ENCODE measurements at regions not wholly inside any gene's neighbourhood (a gene's known extent, or its start where the extent isn't known, plus 50 kb on each side); places are given as distances from the start of the nearest gene placed in this dataset.

GRCh38 chr9:110123341-110124095 is 84.4 kb downstream of the C9orf152 start:
- H3K27ac ChIP-seq, result no peak overlapping the region
- no peak overlapping the region for H3K4me3 ChIP-seq
- TF ChIP-seq POLR2AphosphoS5 (IDR thresholded peaks at IDR 0.05) (no peak), POLR2A (IDR thresholded peaks at IDR 0.05) (no peak), EP300 (IDR thresholded peaks at IDR 0.05) (no peak)
- TF ChIP-seq, protein P1, sequence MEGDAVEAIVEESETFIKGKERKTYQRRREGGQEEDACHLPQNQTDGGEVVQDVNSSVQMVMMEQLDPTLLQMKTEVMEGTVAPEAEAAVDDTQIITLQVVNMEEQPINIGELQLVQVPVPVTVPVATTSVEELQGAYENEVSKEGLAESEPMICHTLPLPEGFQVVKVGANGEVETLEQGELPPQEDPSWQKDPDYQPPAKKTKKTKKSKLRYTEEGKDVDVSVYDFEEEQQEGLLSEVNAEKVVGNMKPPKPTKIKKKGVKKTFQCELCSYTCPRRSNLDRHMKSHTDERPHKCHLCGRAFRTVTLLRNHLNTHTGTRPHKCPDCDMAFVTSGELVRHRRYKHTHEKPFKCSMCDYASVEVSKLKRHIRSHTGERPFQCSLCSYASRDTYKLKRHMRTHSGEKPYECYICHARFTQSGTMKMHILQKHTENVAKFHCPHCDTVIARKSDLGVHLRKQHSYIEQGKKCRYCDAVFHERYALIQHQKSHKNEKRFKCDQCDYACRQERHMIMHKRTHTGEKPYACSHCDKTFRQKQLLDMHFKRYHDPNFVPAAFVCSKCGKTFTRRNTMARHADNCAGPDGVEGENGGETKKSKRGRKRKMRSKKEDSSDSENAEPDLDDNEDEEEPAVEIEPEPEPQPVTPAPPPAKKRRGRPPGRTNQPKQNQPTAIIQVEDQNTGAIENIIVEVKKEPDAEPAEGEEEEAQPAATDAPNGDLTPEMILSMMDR (IDR thresholded peaks at IDR 0.05), result no peak
- 84% methylated on average over 5 of the region's 5 CpGs for WGBS
- H3K27me3 ChIP-seq, result no peaks in the 10 kb centered on the region
- H3K4me1 ChIP-seq, result peaks cover 13% of the 10 kb centered on the region
- H3K9me3 ChIP-seq, result no peaks in the 10 kb centered on the region
- no peaks in the 10 kb centered on the region for H3K36me3 ChIP-seq
- no peak for DNase-seq (ENCODE audit: low spot score in 2 of 2)

GRCh38 chr9:110124439-110124838 is 83.5 kb downstream of the C9orf152 start:
- WGBS, result 77% methylated on average over 4 of the region's 4 CpGs

DNA sequence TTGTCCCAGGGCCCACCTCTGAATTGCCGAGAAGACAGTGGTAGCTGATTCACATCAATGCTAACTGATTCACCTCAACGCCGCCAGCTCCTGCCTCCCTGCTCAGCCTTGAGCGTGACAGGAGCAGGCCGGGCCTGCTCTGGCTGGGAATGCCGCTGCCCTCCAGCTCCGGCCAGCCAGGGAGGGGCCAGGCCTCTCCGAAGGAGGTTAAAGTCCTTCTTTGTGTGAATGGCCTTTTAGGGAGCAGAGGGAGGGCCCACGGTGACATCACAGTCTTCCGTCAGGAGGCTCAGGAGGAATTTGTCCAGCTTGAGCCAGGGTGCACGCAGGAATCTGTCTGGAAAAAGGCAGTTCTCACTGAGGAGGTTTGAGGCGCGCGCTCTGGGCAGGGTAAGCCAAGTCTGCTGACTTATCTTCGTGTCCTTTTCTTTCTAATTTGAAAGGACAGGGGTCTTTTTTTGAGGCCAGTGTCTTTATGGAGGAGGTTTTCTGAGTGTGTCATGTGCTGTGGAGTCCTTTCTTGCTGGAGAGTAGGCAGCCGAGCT is 82.7 kb downstream of the C9orf152 start:
- H3K9me3 ChIP-seq, result no peaks in the 10 kb centered on the region
- peak; percentile 75 to 88 for DNase-seq (ENCODE audit: low spot score in 2 of 2)
- H3K4me3 ChIP-seq, result no peak overlapping the region
- TF ChIP-seq, protein P1 (IDR thresholded peaks at IDR 0.05), result no peak
- TF ChIP-seq EP300 (IDR thresholded peaks at IDR 0.05), result peak; percentile 57
- H3K27me3 ChIP-seq, result no peaks in the 10 kb centered on the region
- peaks cover 13% of the 10 kb centered on the region for H3K4me1 ChIP-seq
- 64% methylated on average over 13 of the region's 16 CpGs for WGBS
- peak overlapping the region; percentile 68 for H3K27ac ChIP-seq
- no peaks in the 10 kb centered on the region for H3K36me3 ChIP-seq

More at GRCh38 chr9:110124439-110124838, 83.5 kb downstream of the C9orf152 start:
- Histone ChIP-seq H3K27ac (peak overlapping the region; percentile 46), H3K27me3 (no peaks in the 10 kb centered on the region), H3K4me1 (peaks cover 13% of the 10 kb centered on the region), H3K9me3 (no peaks in the 10 kb centered on the region), H3K36me3 (no peaks in the 10 kb centered on the region), H3K4me3 (no peak overlapping the region)
- TF ChIP-seq POLR2A (IDR thresholded peaks at IDR 0.05), result no peak
- TF ChIP-seq, protein P1 (IDR thresholded peaks at IDR 0.05), result no peak
- TF ChIP-seq EP300 (IDR thresholded peaks at IDR 0.05), result no peak
- TF ChIP-seq POLR2AphosphoS5 (IDR thresholded peaks at IDR 0.05), result no peak
- DNase-seq (ENCODE audit: low spot score in 2 of 2), result no peak

DNA sequence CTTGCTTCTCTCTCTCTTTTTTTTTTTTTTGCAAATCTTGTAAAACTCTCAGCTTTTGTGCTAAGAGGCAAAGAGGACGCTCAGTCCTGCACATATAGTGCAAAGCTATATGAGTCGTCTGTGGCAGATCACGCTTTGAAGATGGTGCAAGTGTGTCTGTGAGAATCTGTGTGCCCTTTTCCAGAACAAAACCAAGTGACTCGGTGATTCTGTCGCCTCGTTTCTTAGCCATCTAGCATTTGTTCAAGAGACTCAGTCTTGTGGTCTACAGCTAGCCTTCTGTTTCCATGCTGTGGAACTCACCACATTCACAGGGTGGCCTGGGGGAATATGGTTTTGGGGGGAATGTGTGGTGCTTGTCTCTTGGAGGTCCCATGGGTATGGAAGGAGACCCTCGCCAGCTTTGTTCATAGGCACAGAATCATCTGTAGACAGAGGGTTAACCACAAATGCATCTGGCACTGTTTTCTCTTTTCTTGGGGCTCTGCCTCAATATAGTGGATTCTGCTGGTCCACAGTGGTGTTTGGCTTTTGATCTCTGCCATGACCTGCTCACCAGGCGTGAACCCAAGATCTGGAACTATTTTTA is 82.1 kb downstream of the C9orf152 start:
- Histone ChIP-seq H3K27me3 (no peaks in the 10 kb centered on the region), H3K27ac (peak overlapping the region; percentile 68), H3K9me3 (no peaks in the 10 kb centered on the region), H3K4me3 (no peak overlapping the region), H3K4me1 (peaks cover 13% of the 10 kb centered on the region), H3K36me3 (no peaks in the 10 kb centered on the region)
- no peak for TF ChIP-seq POLR2A (IDR thresholded peaks at IDR 0.05)
- TF ChIP-seq, protein P1 (IDR thresholded peaks at IDR 0.05), result no peak
- no peak for TF ChIP-seq POLR2AphosphoS5 (IDR thresholded peaks at IDR 0.05)
- no peak for TF ChIP-seq EP300 (IDR thresholded peaks at IDR 0.05)
- 79% methylated on average over 8 of the region's 8 CpGs for WGBS
- no peak for DNase-seq (ENCODE audit: low spot score in 2 of 2)

GRCh38 chr9:110126499-110126941 is 81.4 kb downstream of the C9orf152 start:
- H3K4me3 ChIP-seq, result no peak overlapping the region
- DNase-seq (ENCODE audit: low spot score in 2 of 2), result no peak

More at GRCh38 chr9:110126499-110126941, 81.4 kb downstream of the C9orf152 start:
- no peak for TF ChIP-seq EP300 (IDR thresholded peaks at IDR 0.05)
- TF ChIP-seq, protein P1 (IDR thresholded peaks at IDR 0.05), result no peak
- TF ChIP-seq POLR2AphosphoS5 (IDR thresholded peaks at IDR 0.05), result no peak
- no peak for TF ChIP-seq POLR2A (IDR thresholded peaks at IDR 0.05)
- H3K4me1 ChIP-seq, result peaks cover 13% of the 10 kb centered on the region
- peak overlapping the region; percentile 68 for H3K27ac ChIP-seq
- H3K36me3 ChIP-seq, result no peaks in the 10 kb centered on the region
- 85% methylated on average over 7 of the region's 7 CpGs for WGBS
- H3K9me3 ChIP-seq, result no peaks in the 10 kb centered on the region
- no peaks in the 10 kb centered on the region for H3K27me3 ChIP-seq
